Esophagus muscularis mucosa (tissue), 4 donors: ENCODE measurements at regions not wholly inside any gene's neighbourhood (a gene's known extent, or its start where the extent isn't known, plus 50 kb on each side); places are given as distances from the start of the nearest gene placed in this dataset.

Source experiments
- DNase-seq: peaks from one replicate; pipeline ENCODE4 v3.0.0-alpha.2; 2017; ENCODE audit errors: extremely low spot score
- H3K27ac ChIP-seq, 4 donors: fragments of 200-600 bp; sonication (generic); replicated peaks in 1 of 4; 1 replicate in 3 of 4; 2 replicates in 1 of 4; pipeline ENCODE4 v1.5.1; 2016 to 2019; ENCODE audit warnings: mild to moderate bottlenecking in 1 of 4
- H3K27me3 ChIP-seq, 4 donors: fragments of 200-600 bp; sonication (generic); one replicate each; pipeline versions ENCODE4 v1.5.1 to v1.6.0; 2016 to 2019
- H3K36me3 ChIP-seq, 4 donors: fragments of 200-600 bp; sonication (generic); one replicate each; pipeline ENCODE4 v1.5.1; 2016 to 2019
- H3K4me1 ChIP-seq, 4 donors: fragments of 200-600 bp; sonication (generic); one replicate each; pipeline ENCODE4 v1.5.1; 2016 to 2019
- H3K4me3 ChIP-seq, 4 donors: fragments of 200-600 bp; sonication (generic); 1 replicate in 2 of 4; 2 replicates in 2 of 4; pipeline ENCODE4 v1.5.1; 2016 to 2019; ENCODE audit warnings: mild to moderate bottlenecking in 4 of 4, moderate library complexity in 1 of 4
- H3K9me3 ChIP-seq, 4 donors: fragments of 200-600 bp; sonication (generic); 1 replicate in 3 of 4; 2 replicates in 1 of 4; pipeline ENCODE4 v1.5.1; 2016 to 2019
- EP300 ChIP-seq: sonication (generic); formaldehyde crosslinking; IDR thresholded peaks from one replicate; pipeline ENCODE4 v1.6.1; 2017; ENCODE audit warnings: antibody characterized with exemption
- POLR2A ChIP-seq: fragments of 450-650 bp; IDR thresholded peaks from one replicate; pipeline ENCODE4 v1.6.1; 2017; ENCODE audit warnings: antibody characterized with exemption, moderate library complexity, mild to moderate bottlenecking, low read depth
- POLR2AphosphoS5 ChIP-seq, 2 donors: sonication (generic); formaldehyde crosslinking; IDR thresholded peaks; one replicate each; pipeline ENCODE4 v1.6.1; 2017; ENCODE audit warnings: antibody characterized with exemption in 2 of 2
- WGBS: methylation state at CpG from one replicate; pipeline ENCODE4 v1.1.5; 2018; 5-methylcytosine and 5-hydroxymethylcytosine counted together
- intact Hi-C: fragments of 100-400 bp; cut with DNase I; formaldehyde crosslinking; loops from one replicate; pipeline ENCODE4 v1.15.1; 2023
- TF ChIP-seq, protein P1 (sequence below), 3 experiments: fragments of 200-600 bp in 2 of 3; fragments of 450-650 bp in 1 of 3; sonication (generic) in 2 of 3; IDR thresholded peaks; one replicate each; pipeline ENCODE4 v1.5.1; 2017 to 2019; ENCODE audit warnings: antibody characterized with exemption in 3 of 3, mild to moderate bottlenecking in 2 of 3, moderate library complexity in 1 of 3

DNA sequence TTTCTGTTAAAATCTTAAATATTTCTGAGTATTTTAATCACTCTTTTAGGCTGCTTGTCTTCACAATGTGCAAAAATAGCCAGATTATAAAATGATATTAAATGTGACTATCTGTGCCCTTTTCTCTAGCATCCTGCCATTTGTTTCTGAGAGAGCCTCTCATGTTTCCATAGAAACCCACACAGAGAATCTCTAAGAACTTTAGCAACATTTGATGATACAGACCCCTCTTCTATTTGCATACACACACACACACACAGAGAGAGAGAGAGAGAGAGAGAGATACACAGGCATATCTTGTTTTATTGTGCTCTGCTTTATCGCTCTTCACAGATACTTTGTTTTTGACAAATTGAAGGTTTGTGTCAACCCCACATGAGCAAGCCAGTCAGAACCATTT lies 134.5 kb upstream of the DDX18 start:
- no peak overlapping the region for H3K4me3 ChIP-seq
- H3K27ac ChIP-seq, result no peak overlapping the region
- H3K36me3 ChIP-seq, result no peaks in the 10 kb centered on the region
- no peaks in the 10 kb centered on the region for H3K4me1 ChIP-seq
- no peak for DNase-seq
- no peaks in the 10 kb centered on the region for H3K27me3 ChIP-seq
- WGBS, result 90% methylated on average over 1 of the region's 1 CpG
- TF ChIP-seq EP300 (no peak), POLR2AphosphoS5 (IDR thresholded peaks at IDR 0.05) (no peak), POLR2A (no peak)
- TF ChIP-seq, protein P1, sequence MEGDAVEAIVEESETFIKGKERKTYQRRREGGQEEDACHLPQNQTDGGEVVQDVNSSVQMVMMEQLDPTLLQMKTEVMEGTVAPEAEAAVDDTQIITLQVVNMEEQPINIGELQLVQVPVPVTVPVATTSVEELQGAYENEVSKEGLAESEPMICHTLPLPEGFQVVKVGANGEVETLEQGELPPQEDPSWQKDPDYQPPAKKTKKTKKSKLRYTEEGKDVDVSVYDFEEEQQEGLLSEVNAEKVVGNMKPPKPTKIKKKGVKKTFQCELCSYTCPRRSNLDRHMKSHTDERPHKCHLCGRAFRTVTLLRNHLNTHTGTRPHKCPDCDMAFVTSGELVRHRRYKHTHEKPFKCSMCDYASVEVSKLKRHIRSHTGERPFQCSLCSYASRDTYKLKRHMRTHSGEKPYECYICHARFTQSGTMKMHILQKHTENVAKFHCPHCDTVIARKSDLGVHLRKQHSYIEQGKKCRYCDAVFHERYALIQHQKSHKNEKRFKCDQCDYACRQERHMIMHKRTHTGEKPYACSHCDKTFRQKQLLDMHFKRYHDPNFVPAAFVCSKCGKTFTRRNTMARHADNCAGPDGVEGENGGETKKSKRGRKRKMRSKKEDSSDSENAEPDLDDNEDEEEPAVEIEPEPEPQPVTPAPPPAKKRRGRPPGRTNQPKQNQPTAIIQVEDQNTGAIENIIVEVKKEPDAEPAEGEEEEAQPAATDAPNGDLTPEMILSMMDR (IDR thresholded peaks at IDR 0.05), result no peak
- H3K9me3 ChIP-seq, result no peaks in the 10 kb centered on the region
- intact Hi-C loops, result no loop called here

- Histone ChIP-seq H3K4me1 (no peaks in the 10 kb centered on the region), H3K36me3 (no peaks in the 10 kb centered on the region), H3K9me3 (no peaks in the 10 kb centered on the region), H3K27me3 (no peaks in the 10 kb centered on the region), H3K4me3 (no peak overlapping the region), H3K27ac (no peak overlapping the region)
- TF ChIP-seq POLR2A, result no peak
- no peak for TF ChIP-seq EP300
- TF ChIP-seq, protein P1 (IDR thresholded peaks at IDR 0.05), result no peak
- TF ChIP-seq POLR2AphosphoS5 (IDR thresholded peaks at IDR 0.05), result no peak
- DNase-seq, result no peak
- intact Hi-C loops, result no loop called here
- WGBS, result 84% methylated on average over 2 of the region's 2 CpGs
These were observed 129.6 kb upstream of the DDX18 start for GRCh38 chr2:117684919-117685318.

DNA sequence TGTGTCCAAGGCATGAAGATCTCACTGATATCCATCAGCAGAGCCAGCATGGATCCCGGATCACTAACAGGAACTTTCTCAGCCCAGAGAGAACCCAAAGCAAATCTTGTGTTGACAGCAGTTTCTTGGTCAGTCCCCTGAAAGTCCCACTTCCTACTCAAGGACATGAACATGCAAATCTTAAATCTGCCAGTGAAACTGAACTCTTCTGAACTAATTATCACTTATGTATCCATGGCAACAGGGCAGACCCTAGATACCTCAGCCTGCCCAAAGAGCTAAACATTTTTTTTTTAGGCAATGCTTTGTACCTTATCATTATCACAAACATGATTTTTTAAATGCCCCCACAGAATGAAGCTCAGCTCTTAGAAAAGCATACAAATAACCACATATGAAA lies 127.8 kb upstream of the DDX18 start:
- no peak for DNase-seq
- WGBS, result 64% methylated on average over 1 of the region's 1 CpG
- Histone ChIP-seq H3K9me3 (no peaks in the 10 kb centered on the region), H3K4me3 (no peak overlapping the region), H3K27ac (no peak overlapping the region), H3K36me3 (no peaks in the 10 kb centered on the region), H3K4me1 (no peaks in the 10 kb centered on the region), H3K27me3 (no peaks in the 10 kb centered on the region)
- TF ChIP-seq, protein P1 (IDR thresholded peaks at IDR 0.05), result no peak
- intact Hi-C loops, result no loop called here

GRCh38 chr2:117691595-117691994 lies 122.9 kb upstream of the DDX18 start:
- intact Hi-C loops, result no loop called here

GRCh38 chr2:117692001-117692763 lies 122.3 kb upstream of the DDX18 start:
- Histone ChIP-seq H3K4me3 (no peak overlapping the region), H3K9me3 (no peaks in the 10 kb centered on the region), H3K36me3 (no peaks in the 10 kb centered on the region), H3K27ac (no peak overlapping the region), H3K4me1 (no peaks in the 10 kb centered on the region), H3K27me3 (no peaks in the 10 kb centered on the region)
- 69% methylated on average over 5 of the region's 5 CpGs for WGBS
- TF ChIP-seq, protein P1 (IDR thresholded peaks at IDR 0.05), result no peak
- TF ChIP-seq EP300 (no peak), POLR2A (no peak), POLR2AphosphoS5 (IDR thresholded peaks at IDR 0.05) (no peak)
- intact Hi-C loops, result no loop called here
- DNase-seq, result no peak

More at GRCh38 chr2:117691595-117691994, 122.9 kb upstream of the DDX18 start:
- no peaks in the 10 kb centered on the region for H3K27me3 ChIP-seq
- no peak overlapping the region for H3K27ac ChIP-seq
- no peak for DNase-seq
- no peak for TF ChIP-seq POLR2AphosphoS5 (IDR thresholded peaks at IDR 0.05)
- no peaks in the 10 kb centered on the region for H3K36me3 ChIP-seq
- 63% methylated on average over 2 of the region's 2 CpGs for WGBS
- H3K9me3 ChIP-seq, result no peaks in the 10 kb centered on the region
- no peaks in the 10 kb centered on the region for H3K4me1 ChIP-seq
- no peak overlapping the region for H3K4me3 ChIP-seq
